Gastrocnemius medialis (tissue), 4 donors: ENCODE measurements at regions not wholly inside any gene's neighbourhood (a gene's known extent, or its start where the extent isn't known, plus 50 kb on each side); places are given as distances from the start of the nearest gene placed in this dataset.

Source experiments
- CTCF ChIP-seq, 5 experiments: fragments of 450-650 bp in 3 of 5; fragments of 200-600 bp in 2 of 5; sonication (generic) in 2 of 5; IDR thresholded peaks in 4 of 5; conservative IDR thresholded peaks in 1 of 5; 1 replicate in 4 of 5; 2 replicates in 1 of 5; pipeline ENCODE4 v1.5.1; 2016 to 2019; ENCODE audit warnings: antibody characterized with exemption in 5 of 5, mild to moderate bottlenecking in 3 of 5, moderate library complexity in 3 of 5
- POLR2A ChIP-seq, 2 donors: fragments of 450-650 bp; IDR thresholded peaks; one replicate each; pipeline ENCODE4 v1.6.1; 2017; ENCODE audit warnings: antibody characterized with exemption in 2 of 2, mild to moderate bottlenecking in 2 of 2, moderate library complexity in 2 of 2

- TF ChIP-seq CTCF (IDR thresholded peaks at IDR 0.05 in 4 of 5, conservative IDR thresholded peaks at IDR 0.05 in 1 of 5), result no peak
- no peak for TF ChIP-seq POLR2A (IDR thresholded peaks at IDR 0.05)
These were observed 83.6 kb upstream of the LHX5 start for GRCh38 chr12:113555226-113555625.
